C4-2B (cell line): ENCODE measurements at regions not wholly inside any gene's neighbourhood (a gene's known extent, or its start where the extent isn't known, plus 50 kb on each side); places are given as distances from the start of the nearest gene placed in this dataset.

Source experiments
- CTCF ChIP-seq: fragments of 450-650 bp; conservative IDR thresholded peaks from 2 replicates; pipeline ENCODE4 v1.5.1; 2017; ENCODE audit warnings: mild to moderate bottlenecking
- ZFX ChIP-seq: fragments of 450-650 bp; IDR thresholded peaks from 2 replicates; pipeline ENCODE4 v1.6.1; 2017

GRCh38 chr19:29305268-29305667 is 92.3 kb upstream of the UQCRFS1 start:
- TF ChIP-seq CTCF = no peak
- TF ChIP-seq ZFX = no peak
